Muscle layer of colon (tissue), 2 donors: ENCODE measurements at regions not wholly inside any gene's neighbourhood (a gene's known extent, or its start where the extent isn't known, plus 50 kb on each side); places are given as distances from the start of the nearest gene placed in this dataset.
"Not testable (repeated sequence)": the region's sequence is repeated elsewhere in the genome, so short reads cannot be mapped to it uniquely, and the experiment has no call there.

Source experiments
- H3K27ac ChIP-seq: one replicate; pipeline ENCODE4 v1.7.0; 2013; ENCODE audit warnings: low read depth, mild to moderate bottlenecking, low read length, moderate library complexity
- H3K27me3 ChIP-seq, 2 donors: one replicate each; pipeline ENCODE4 v1.7.0; 2013; ENCODE audit warnings: low read length in 2 of 2, mild to moderate bottlenecking in 2 of 2; ENCODE audit not compliant: insufficient read depth in 2 of 2, control insufficient read depth in 1 of 2
- H3K36me3 ChIP-seq: one replicate; pipeline ENCODE4 v1.7.0; 2013; ENCODE audit warnings: mild to moderate bottlenecking, low read length; ENCODE audit not compliant: insufficient read depth
- H3K4me1 ChIP-seq: one replicate; pipeline ENCODE4 v1.7.0; 2013; ENCODE audit warnings: mild to moderate bottlenecking, low read length; ENCODE audit not compliant: insufficient read depth
- H3K4me3 ChIP-seq, 2 donors: one replicate each; pipeline ENCODE4 v1.7.0; 2013; ENCODE audit warnings: low read length in 2 of 2, low read depth in 1 of 2, mild to moderate bottlenecking in 1 of 2, moderate library complexity in 1 of 2
- H3K9ac ChIP-seq: one replicate; pipeline ENCODE4 v1.7.0; 2013; ENCODE audit warnings: low read length
- H3K9me3 ChIP-seq: one replicate; pipeline ENCODE4 v1.7.0; 2013; ENCODE audit warnings: mild to moderate bottlenecking, low read length
- donor health status: abdominal sarcoma.
- donor health status: Adenocarcinoma of cecum.

DNA sequence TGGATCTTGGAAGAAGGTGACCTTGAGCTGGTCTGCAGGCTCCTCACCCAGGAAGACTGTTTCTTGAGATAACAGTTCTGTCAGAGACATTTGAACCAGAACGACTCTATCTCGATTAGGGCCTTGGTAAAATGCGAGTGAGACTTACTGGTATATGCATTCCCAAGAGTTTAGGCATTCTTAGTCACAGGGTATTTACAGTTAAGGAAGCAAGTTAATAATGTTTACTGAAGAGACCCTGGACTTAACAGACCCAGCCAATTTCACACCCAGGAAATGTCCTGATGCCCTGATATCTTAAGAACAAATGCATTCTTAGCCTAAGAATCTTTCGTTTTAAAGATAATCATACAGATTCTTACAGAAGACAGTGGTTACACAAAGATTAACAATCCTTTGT lies 1867.2 kb upstream of the C9orf72 start:
- no peaks in the 10 kb centered on the region for H3K27me3 ChIP-seq
- H3K27ac ChIP-seq = no peak overlapping the region
- no peaks in the 10 kb centered on the region for H3K9me3 ChIP-seq
- H3K9ac ChIP-seq = no peak overlapping the region
- H3K4me1 ChIP-seq = no peaks in the 10 kb centered on the region
- H3K4me3 ChIP-seq = no peak overlapping the region
- H3K36me3 ChIP-seq = no peaks in the 10 kb centered on the region

DNA sequence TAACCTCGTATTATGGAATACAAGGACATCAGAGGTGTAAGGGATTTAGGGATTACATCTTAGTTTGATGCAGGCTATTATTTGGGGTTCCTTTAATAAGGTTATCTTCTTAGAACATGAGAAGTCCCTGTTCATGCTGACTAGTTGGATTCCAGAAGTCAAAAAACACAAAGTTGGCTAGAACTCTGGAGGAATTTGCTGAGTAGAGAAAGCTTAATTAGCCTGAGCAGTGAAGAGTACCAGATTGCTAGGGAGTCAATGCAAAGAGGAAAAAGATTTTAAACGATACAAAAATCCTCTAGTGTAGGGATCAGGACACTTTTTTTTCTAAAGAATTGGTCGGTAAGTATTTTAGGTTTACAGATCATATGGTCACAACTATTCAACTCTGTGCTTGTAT lies 1872.5 kb upstream of the C9orf72 start:
- Histone ChIP-seq H3K9me3 (no peaks in the 10 kb centered on the region), H3K27ac (no peak overlapping the region), H3K9ac (no peak overlapping the region), H3K4me3 (no peak overlapping the region), H3K4me1 (no peaks in the 10 kb centered on the region), H3K36me3 (no peaks in the 10 kb centered on the region), H3K27me3 (no peaks in the 10 kb centered on the region)

GRCh38 chr9:29449306-29449705 lies 1876.0 kb upstream of the C9orf72 start:
- no peaks in the 10 kb centered on the region for H3K36me3 ChIP-seq
- no peaks in the 10 kb centered on the region for H3K27me3 ChIP-seq
- H3K4me1 ChIP-seq = no peaks in the 10 kb centered on the region
- no peak overlapping the region for H3K9ac ChIP-seq
- no peak overlapping the region for H3K27ac ChIP-seq
- no peaks in the 10 kb centered on the region for H3K9me3 ChIP-seq
- H3K4me3 ChIP-seq = no peak overlapping the region

DNA sequence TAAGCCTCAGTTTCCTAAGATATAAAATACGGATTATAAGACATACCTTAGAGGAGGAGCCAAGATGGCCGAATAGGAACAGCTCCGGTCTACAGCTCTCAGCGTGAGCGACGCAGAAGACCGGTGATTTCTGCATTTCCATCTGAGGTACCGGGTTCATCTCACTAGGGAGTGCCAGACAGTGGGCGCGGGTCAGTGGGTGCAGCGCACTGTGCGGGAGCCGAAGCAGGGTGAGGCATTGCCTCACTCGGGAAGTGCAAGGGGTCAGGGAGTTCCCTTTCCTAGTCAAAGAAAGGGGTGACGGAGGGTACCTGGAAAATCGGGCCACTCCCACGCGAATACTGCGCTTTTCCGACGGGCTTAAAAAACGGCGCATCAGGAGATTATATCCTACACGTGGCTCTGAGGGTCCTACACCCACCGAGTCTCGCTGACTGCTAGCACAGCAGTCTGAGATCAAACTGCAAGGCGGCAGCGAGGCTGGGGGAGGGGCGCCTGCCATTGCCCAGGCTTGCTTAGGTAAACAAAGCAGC lies 1877.1 kb upstream of the C9orf72 start:
- not testable (repeated sequence) for H3K9ac ChIP-seq, H3K9me3 ChIP-seq, H3K27ac ChIP-seq, H3K36me3 ChIP-seq, H3K27me3 ChIP-seq, H3K4me1 ChIP-seq, H3K4me3 ChIP-seq

GRCh38 chr9:29456940-29457339 lies 1883.7 kb upstream of the C9orf72 start:
- Histone ChIP-seq H3K9me3 (no peaks in the 10 kb centered on the region), H3K36me3 (no peaks in the 10 kb centered on the region), H3K4me3 (no peak overlapping the region), H3K27ac (no peak overlapping the region), H3K27me3 (no peaks in the 10 kb centered on the region), H3K9ac (no peak overlapping the region), H3K4me1 (no peaks in the 10 kb centered on the region)

DNA sequence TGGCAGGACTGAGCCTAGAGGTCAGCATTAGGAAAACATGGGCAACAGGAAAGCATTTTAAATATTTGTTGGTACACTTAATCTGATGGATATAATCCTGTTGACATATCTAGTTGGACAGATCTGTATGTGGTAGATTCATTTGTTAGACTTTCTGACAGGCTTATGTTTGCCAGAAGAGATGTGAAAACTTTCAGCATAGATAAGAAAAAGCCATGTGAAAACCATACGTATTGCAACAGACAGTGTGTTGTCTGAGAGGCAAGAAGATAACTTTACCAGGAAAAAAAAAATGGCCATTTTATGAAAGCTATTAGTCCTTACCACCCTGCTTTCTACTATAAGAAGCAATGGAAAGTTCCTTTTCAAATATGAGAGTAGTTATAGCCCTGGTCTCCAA lies 1902.2 kb upstream of the C9orf72 start:
- Histone ChIP-seq H3K9ac (no peak overlapping the region), H3K27me3 (no peaks in the 10 kb centered on the region), H3K4me3 (no peak overlapping the region), H3K36me3 (no peaks in the 10 kb centered on the region), H3K9me3 (no peaks in the 10 kb centered on the region), H3K4me1 (no peaks in the 10 kb centered on the region), H3K27ac (no peak overlapping the region)

DNA sequence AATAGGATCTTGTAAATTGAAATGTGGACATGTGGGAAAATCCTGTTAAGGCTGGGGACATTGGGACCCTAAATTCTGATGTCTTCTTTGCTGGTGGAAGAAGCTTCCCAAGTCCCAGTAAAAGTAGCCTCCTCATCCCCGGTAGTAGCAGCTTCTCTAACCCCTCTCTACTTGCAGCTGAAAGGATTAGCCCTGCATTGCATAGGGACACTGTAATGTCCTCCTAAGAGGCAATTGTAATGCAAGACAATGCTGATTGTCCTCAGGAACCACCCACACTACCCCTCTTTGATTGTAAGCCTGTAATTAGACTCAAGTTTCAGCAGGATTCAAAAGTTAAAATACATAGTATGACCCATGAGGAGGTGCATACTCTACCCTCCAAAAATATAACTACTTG lies 1938.4 kb upstream of the C9orf72 start:
- Histone ChIP-seq H3K36me3 (no peaks in the 10 kb centered on the region), H3K4me1 (no peaks in the 10 kb centered on the region), H3K9ac (no peak overlapping the region), H3K9me3 (no peaks in the 10 kb centered on the region), H3K27me3 (no peaks in the 10 kb centered on the region), H3K27ac (no peak overlapping the region), H3K4me3 (no peak overlapping the region)

DNA sequence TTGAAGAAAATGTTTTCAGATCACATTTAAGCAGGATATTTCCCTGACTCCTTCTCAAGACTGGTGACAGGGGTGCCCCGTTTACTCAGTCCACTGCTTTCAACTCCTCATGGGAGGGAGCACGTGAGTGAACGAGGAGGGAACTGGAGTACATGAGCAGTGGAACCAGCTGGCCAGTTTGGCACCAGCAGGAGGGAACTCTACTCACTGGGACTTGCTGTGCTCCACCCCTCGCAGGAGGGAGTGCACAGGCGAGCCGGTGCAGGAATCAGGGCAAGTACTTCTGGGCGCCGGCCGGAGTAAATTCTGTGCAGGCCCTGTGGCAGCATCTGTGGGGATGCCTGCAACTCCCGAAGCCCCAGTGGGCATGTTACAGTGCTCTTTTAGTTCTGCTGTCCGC lies 1941.1 kb upstream of the C9orf72 start:
- no peaks in the 10 kb centered on the region for H3K36me3 ChIP-seq
- H3K9me3 ChIP-seq = no peaks in the 10 kb centered on the region
- H3K27me3 ChIP-seq = no peaks in the 10 kb centered on the region
- no peak overlapping the region for H3K9ac ChIP-seq
- no peaks in the 10 kb centered on the region for H3K4me1 ChIP-seq
- H3K4me3 ChIP-seq = no peak overlapping the region
- H3K27ac ChIP-seq = no peak overlapping the region

DNA sequence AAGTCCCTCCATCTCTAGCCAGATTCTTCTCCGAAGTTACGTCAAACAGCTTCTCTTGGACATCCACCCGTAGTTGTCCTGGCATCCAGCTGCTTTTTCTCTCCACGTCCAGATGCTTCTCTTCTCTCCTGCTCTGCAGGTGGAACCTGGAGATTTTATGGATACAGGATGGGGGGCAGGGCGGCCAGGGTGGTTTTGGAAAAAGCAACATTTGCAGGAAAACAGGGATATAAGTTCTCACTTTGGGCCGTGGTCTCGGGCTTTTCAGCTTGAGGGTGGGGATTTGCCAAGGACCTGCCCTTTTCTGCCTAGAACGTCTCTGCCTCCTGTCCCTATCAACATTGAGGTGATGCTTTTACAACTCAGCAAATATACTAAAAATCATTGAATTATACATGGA lies 1941.6 kb upstream of the C9orf72 start:
- no peak overlapping the region for H3K9ac ChIP-seq
- H3K4me3 ChIP-seq = no peak overlapping the region
- no peak overlapping the region for H3K27ac ChIP-seq

DNA sequence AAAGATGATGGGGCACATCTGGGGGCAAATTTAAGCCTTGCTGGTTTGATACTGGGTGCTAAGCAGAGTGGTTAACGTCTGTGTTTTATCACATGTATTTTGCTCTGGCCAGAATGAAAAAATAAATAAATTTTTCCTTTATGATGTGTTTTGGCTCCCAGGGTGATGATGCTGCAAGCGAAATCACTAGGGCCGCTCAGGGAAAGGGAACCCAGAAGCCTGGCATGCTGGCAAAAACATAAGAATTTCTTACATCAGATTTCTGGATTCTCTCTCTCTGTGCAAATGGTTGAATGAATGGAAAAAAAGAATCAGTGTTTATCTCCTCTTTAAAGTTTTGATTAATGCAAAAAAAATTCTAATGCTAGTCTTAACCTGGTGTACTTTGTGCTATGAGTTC lies 1975.2 kb upstream of the C9orf72 start:
- no peaks in the 10 kb centered on the region for H3K4me1 ChIP-seq
- H3K27ac ChIP-seq = no peak overlapping the region
- H3K9ac ChIP-seq = no peak overlapping the region
- H3K27me3 ChIP-seq = no peaks in the 10 kb centered on the region
- H3K36me3 ChIP-seq = no peaks in the 10 kb centered on the region
- no peak overlapping the region for H3K4me3 ChIP-seq
- no peaks in the 10 kb centered on the region for H3K9me3 ChIP-seq

More for the DNA sequence above, 1941.6 kb upstream of the C9orf72 start:
- no peaks in the 10 kb centered on the region for H3K36me3 ChIP-seq
- no peaks in the 10 kb centered on the region for H3K27me3 ChIP-seq
- H3K9me3 ChIP-seq = no peaks in the 10 kb centered on the region
- no peaks in the 10 kb centered on the region for H3K4me1 ChIP-seq

GRCh38 chr9:29555502-29555901 lies 1982.2 kb upstream of the C9orf72 start:
- H3K27ac ChIP-seq = no peak overlapping the region
- no peak overlapping the region for H3K9ac ChIP-seq
- no peaks in the 10 kb centered on the region for H3K36me3 ChIP-seq
- no peaks in the 10 kb centered on the region for H3K27me3 ChIP-seq
- no peaks in the 10 kb centered on the region for H3K4me1 ChIP-seq
- no peaks in the 10 kb centered on the region for H3K9me3 ChIP-seq
- H3K4me3 ChIP-seq = no peak overlapping the region

GRCh38 chr9:29556317-29556716 lies 1983.0 kb upstream of the C9orf72 start:
- H3K4me1 ChIP-seq = no peaks in the 10 kb centered on the region
- no peak overlapping the region for H3K9ac ChIP-seq
- H3K4me3 ChIP-seq = no peak overlapping the region
- H3K9me3 ChIP-seq = no peaks in the 10 kb centered on the region
- H3K36me3 ChIP-seq = no peaks in the 10 kb centered on the region
- H3K27me3 ChIP-seq = no peaks in the 10 kb centered on the region
- H3K27ac ChIP-seq = no peak overlapping the region
